Occipital lobe (tissue), 1 donor: ENCODE measurements at regions not wholly inside any gene's neighbourhood (a gene's known extent, or its start where the extent isn't known, plus 50 kb on each side); places are given as distances from the start of the nearest gene placed in this dataset.

Experiments used
- DNase-seq: peaks from one replicate; lab custom pipeline; 2025; lab: John Stamatoyannopoulos, UW

- DNase-seq = no peak
Measured at GRCh38 chr18:40907842-40908241, 1047.2 kb upstream of the PIK3C3 start.

- DNase-seq = no peak
Measured at GRCh38 chr18:40904295-40904694, 1050.7 kb upstream of the PIK3C3 start.

- DNase-seq = no peak
Measured at GRCh38 chr18:40902436-40902835, 1052.6 kb upstream of the PIK3C3 start.

- DNase-seq = no peak
Measured at GRCh38 chr18:40897884-40898283, 1057.2 kb upstream of the PIK3C3 start.

- no peak for DNase-seq
Measured at GRCh38 chr18:40883271-40883670, 1071.8 kb upstream of the PIK3C3 start.

- no peak for DNase-seq
Measured at GRCh38 chr18:40882468-40882867, 1072.6 kb upstream of the PIK3C3 start.

GRCh38 chr18:40878371-40878770 is 1076.7 kb upstream of the PIK3C3 start:
- DNase-seq = no peak

GRCh38 chr18:40877096-40877495 is 1077.9 kb upstream of the PIK3C3 start:
- DNase-seq = no peak

- DNase-seq = no peak
Measured at GRCh38 chr18:40875101-40875615, 1079.9 kb upstream of the PIK3C3 start.

GRCh38 chr18:40874233-40874632 is 1080.8 kb upstream of the PIK3C3 start:
- no peak for DNase-seq

GRCh38 chr18:40868110-40868858 is 1086.8 kb upstream of the PIK3C3 start:
- no peak for DNase-seq

- DNase-seq = no peak
Measured at GRCh38 chr18:40867459-40867858, 1087.6 kb upstream of the PIK3C3 start.

- no peak for DNase-seq
Measured at GRCh38 chr18:40866968-40867367, 1088.1 kb upstream of the PIK3C3 start.

GRCh38 chr18:40866013-40866645 is 1088.9 kb upstream of the PIK3C3 start:
- DNase-seq = no peak

- DNase-seq = no peak
Measured at GRCh38 chr18:40864846-40865245, 1090.2 kb upstream of the PIK3C3 start.

GRCh38 chr18:40863801-40864200 is 1091.2 kb upstream of the PIK3C3 start:
- DNase-seq = no peak

GRCh38 chr18:40860189-40860588 is 1094.8 kb upstream of the PIK3C3 start:
- no peak for DNase-seq

- no peak for DNase-seq
Measured at GRCh38 chr18:40855661-40856060, 1099.4 kb upstream of the PIK3C3 start.

GRCh38 chr18:40852406-40852805 is 1102.6 kb upstream of the PIK3C3 start:
- no peak for DNase-seq

GRCh38 chr18:40851014-40851429 is 1104.0 kb upstream of the PIK3C3 start:
- DNase-seq = no peak

GRCh38 chr18:40849886-40850285 is 1105.1 kb upstream of the PIK3C3 start:
- no peak for DNase-seq

GRCh38 chr18:40841467-40841866 is 1113.6 kb upstream of the PIK3C3 start:
- DNase-seq = no peak

- no peak for DNase-seq
Measured at GRCh38 chr18:40841063-40841462, 1114.0 kb upstream of the PIK3C3 start.
